G401.6 (cell line): ENCODE measurements at regions not wholly inside any gene's neighbourhood (a gene's known extent, or its start where the extent isn't known, plus 50 kb on each side); places are given as distances from the start of the nearest gene placed in this dataset.
"Not testable (repeated sequence)": the region's sequence is repeated elsewhere in the genome, so short reads cannot be mapped to it uniquely, and the experiment has no call there.

Experiments used
- FAIRE-seq: peaks from 2 replicates; lab custom pipeline; 2012; peaks lifted over from hg19 to GRCh38; lab: Jason Lieb, UNC

- FAIRE-seq: no peak
These were observed 131.0 kb downstream of the BCL2L11 start for GRCh38 chr2:111251711-111252110.

DNA sequence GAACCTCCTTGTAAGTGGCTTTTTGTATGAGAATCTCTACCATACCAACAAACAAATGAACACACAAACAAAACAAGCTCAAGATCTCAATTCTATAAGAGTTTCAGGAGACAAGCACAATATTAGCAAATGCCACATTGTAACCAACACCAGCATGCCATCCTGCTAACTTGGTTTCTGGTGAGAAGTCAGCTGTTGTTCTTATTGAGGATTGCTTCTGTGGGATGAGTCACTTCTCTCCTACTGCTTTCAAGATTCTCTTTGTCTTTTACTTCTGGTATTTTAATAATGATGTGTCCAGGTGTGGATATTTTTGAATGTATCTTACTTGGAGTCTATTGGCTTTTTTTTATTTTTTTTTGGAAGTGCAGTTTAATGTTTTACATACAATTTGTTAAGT is 131.7 kb downstream of the BCL2L11 start:
- no peak for FAIRE-seq

DNA sequence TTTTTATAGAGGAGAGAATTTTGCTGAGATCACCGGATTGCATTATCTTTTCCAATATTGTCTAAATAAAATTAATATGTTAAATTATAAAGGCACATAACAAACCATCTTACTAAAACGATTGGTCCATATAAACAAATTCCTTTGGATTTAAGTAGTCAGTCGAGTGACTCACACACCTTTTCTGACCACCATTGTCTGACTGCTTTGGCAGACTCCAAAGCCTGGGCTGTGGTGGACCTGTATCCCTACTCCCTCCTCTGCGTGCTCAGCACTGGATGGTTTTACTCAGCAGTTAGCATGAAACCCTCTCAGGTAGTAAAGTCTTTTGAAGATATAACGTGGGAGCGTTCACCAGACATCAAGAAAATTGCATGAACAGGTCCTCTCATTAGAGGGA is 134.2 kb downstream of the BCL2L11 start:
- FAIRE-seq: not testable (repeated sequence)

DNA sequence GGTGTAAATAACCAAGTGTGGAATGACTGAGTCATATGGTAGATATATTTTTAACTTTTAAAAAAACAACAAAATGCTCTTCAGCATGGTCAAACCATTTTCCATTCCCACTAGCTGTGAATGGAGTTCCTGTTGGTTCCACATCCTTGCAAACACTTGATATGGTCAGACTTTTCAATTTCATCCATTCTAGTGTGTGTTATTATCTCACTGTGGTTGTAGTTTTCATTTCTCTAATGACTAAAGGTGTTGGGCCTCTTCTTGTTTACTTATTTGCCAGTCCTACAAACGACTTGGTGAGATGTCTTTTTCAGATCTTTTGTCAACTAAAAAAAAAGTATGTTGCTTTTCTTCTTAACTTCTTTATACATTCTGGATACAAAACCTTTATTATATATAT is 135.9 kb downstream of the BCL2L11 start:
- FAIRE-seq: not testable (repeated sequence)

DNA sequence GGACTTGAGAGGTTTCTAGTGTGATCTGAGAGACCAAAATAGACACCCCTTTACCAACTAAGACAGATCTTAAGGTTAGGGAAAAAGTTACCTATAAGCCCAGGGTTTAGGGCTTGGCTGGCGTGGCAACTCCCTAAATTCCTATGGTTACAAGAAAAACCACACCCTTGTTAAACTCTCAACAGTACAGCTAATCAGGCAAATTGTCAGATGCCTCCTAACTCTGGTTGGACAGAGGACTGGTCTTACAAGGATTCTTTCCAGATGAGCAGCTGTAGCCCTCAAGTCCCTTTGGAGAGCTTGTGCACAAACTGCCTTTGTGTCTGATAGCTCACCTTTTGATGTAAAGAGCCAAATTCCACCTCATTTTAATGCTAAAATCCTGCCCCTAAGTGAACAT is 136.9 kb downstream of the BCL2L11 start:
- FAIRE-seq: not testable (repeated sequence)

GRCh38 chr2:111258318-111258717 is 137.6 kb downstream of the BCL2L11 start:
- FAIRE-seq: not testable (repeated sequence)

GRCh38 chr2:111262627-111263379 is 142.1 kb downstream of the BCL2L11 start:
- FAIRE-seq: not testable (repeated sequence)

- FAIRE-seq: not testable (repeated sequence)
These were observed 142.8 kb downstream of the BCL2L11 start for GRCh38 chr2:111263380-111264017.

- FAIRE-seq: not testable (repeated sequence)
These were observed 144.2 kb downstream of the BCL2L11 start for GRCh38 chr2:111264956-111265355.

- not testable (repeated sequence) for FAIRE-seq
These were observed 145.8 kb downstream of the BCL2L11 start for GRCh38 chr2:111266556-111266955.

DNA sequence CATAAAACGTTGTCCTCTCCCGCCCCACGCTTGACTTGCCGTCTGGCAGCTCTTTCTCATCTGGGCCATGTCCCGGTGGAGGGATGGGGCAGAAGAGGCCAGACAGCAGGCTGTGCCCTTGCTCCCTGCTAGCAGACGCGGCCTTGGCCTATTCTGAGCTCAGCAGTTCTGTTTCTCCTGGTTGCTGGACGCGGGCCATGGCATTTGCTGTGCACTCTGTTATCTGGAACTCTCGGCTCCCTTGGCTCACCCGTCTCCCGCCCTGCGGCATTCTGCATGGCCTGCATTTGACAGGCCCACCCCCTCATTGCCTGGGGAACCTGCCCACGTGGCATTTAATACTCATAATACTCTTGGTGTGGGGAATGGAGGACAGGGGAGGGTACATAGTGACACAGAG is 146.3 kb downstream of the BCL2L11 start:
- FAIRE-seq: not testable (repeated sequence)

GRCh38 chr2:111269761-111270323 is 149.1 kb downstream of the BCL2L11 start:
- not testable (repeated sequence) for FAIRE-seq

- not testable (repeated sequence) for FAIRE-seq
These were observed 149.9 kb downstream of the BCL2L11 start for GRCh38 chr2:111270569-111270968.

- FAIRE-seq: not testable (repeated sequence)
These were observed 151.1 kb downstream of the BCL2L11 start for GRCh38 chr2:111271647-111272304.

GRCh38 chr2:111273007-111273406 is 152.3 kb downstream of the BCL2L11 start:
- FAIRE-seq: not testable (repeated sequence)

- not testable (repeated sequence) for FAIRE-seq
These were observed 154.5 kb downstream of the BCL2L11 start for GRCh38 chr2:111275047-111275853.

- FAIRE-seq: not testable (repeated sequence)
These were observed 155.1 kb downstream of the BCL2L11 start for GRCh38 chr2:111275854-111276171.

- FAIRE-seq: not testable (repeated sequence)
These were observed 157.4 kb downstream of the BCL2L11 start for GRCh38 chr2:111278133-111278532.

- not testable (repeated sequence) for FAIRE-seq
These were observed 160.1 kb downstream of the BCL2L11 start for GRCh38 chr2:111280709-111281286.

- not testable (repeated sequence) for FAIRE-seq
These were observed 161.4 kb downstream of the BCL2L11 start for GRCh38 chr2:111282162-111282561.
